ENCODE measurements at regions not wholly inside any gene's neighbourhood (a gene's known extent, or its start where the extent isn't known, plus 50 kb on each side); places are given as distances from the start of the nearest gene placed in this dataset.

GRCh38 chr3:191563722-191564121 lies 102.8 kb downstream of the PYDC2 start:
- TF ChIP-seq CTCF (IDR thresholded peaks at IDR 0.05 in 8 of 11, conservative IDR thresholded peaks at IDR 0.05 in 3 of 11) (no peak), POLR2A (IDR thresholded peaks at IDR 0.05) (no peak)

Measured in spleen (tissue), 7 donors.